GM23338 (cell line): ENCODE measurements at regions not wholly inside any gene's neighbourhood (a gene's known extent, or its start where the extent isn't known, plus 50 kb on each side); places are given as distances from the start of the nearest gene placed in this dataset.

Experiments
- ATAC-seq: fragments of 200-7000 bp; cut with Tn5 transposase; 3 replicates; pipeline ENCODE4 v1.9.1; 2020
- DNase-seq: peaks from one replicate; pipeline ENCODE4 v3.0.0-alpha.2; 2015; ENCODE audit warnings: low spot score
- H2AFZ ChIP-seq: fragments of 200-600 bp; sonication (generic); 2 replicates; pipeline ENCODE4 v1.8.0; 2016; ENCODE audit warnings: antibody characterized with exemption, mild to moderate bottlenecking, moderate library complexity
- H3F3A ChIP-seq: fragments of 200-600 bp; sonication (generic); replicated peaks from 2 replicates; pipeline ENCODE4 v1.8.0; 2017; ENCODE audit warnings: antibody characterized with exemption, mixed run types, low read depth
- H3K27ac ChIP-seq: fragments of 200-600 bp; sonication (generic); 2 replicates; pipeline ENCODE4 v1.6.1; 2016; ENCODE audit warnings: low read depth
- H3K27me3 ChIP-seq: fragments of 200-600 bp; sonication (generic); 2 replicates; pipeline ENCODE4 v1.8.0; 2016; ENCODE audit warnings: mild to moderate bottlenecking, mixed run types, moderate library complexity; ENCODE audit not compliant: insufficient read depth
- H3K36me3 ChIP-seq: fragments of 200-600 bp; sonication (generic); 2 replicates; pipeline ENCODE4 v1.8.0; 2016; ENCODE audit warnings: mild to moderate bottlenecking; ENCODE audit not compliant: insufficient read depth
- H3K4me1 ChIP-seq: fragments of 200-600 bp; sonication (generic); 2 replicates; pipeline ENCODE4 v1.8.0; 2016; ENCODE audit warnings: mild to moderate bottlenecking, moderate library complexity; ENCODE audit not compliant: insufficient read depth
- H3K4me2 ChIP-seq: fragments of 200-600 bp; sonication (generic); 2 replicates; pipeline ENCODE4 v1.7.1; 2017; ENCODE audit warnings: mixed run types
- H3K4me3 ChIP-seq: fragments of 200-600 bp; sonication (generic); 2 replicates; pipeline ENCODE4 v1.6.1; 2016; ENCODE audit warnings: mixed run types
- H3K79me2 ChIP-seq: fragments of 200-600 bp; sonication (generic); replicated peaks from 2 replicates; pipeline ENCODE4 v1.8.0; 2017; ENCODE audit warnings: mild to moderate bottlenecking; ENCODE audit not compliant: insufficient read depth
- H3K9me2 ChIP-seq: fragments of 200-600 bp; sonication (generic); 2 replicates; pipeline ENCODE4 v1.8.0; 2017; ENCODE audit not compliant: insufficient read depth
- H4K20me1 ChIP-seq: fragments of 200-600 bp; sonication (generic); replicated peaks from 2 replicates; pipeline ENCODE4 v1.8.0; 2017; ENCODE audit warnings: mild to moderate bottlenecking; ENCODE audit not compliant: insufficient read depth
- H3K27ac Mint-ChIP-seq: 2 replicates; pipeline ENCODE4 v1.8.0; 2020; ENCODE audit warnings: inconsistent platforms, mild to moderate bottlenecking, moderate library complexity, mixed read lengths
- H3K27me3 Mint-ChIP-seq: 3 replicates; pipeline ENCODE4 v1.8.0; 2022; ENCODE audit warnings: low read depth, mild to moderate bottlenecking, moderate library complexity, mixed read lengths, inconsistent platforms; ENCODE audit not compliant: insufficient read depth, poor library complexity
- H3K36me3 Mint-ChIP-seq: 3 replicates; pipeline ENCODE4 v1.8.0; 2021; ENCODE audit warnings: low read depth, mild to moderate bottlenecking, inconsistent platforms, moderate library complexity, mixed read lengths
- H3K4me1 Mint-ChIP-seq: 3 replicates; pipeline ENCODE4 v1.8.0; 2020; ENCODE audit warnings: mild to moderate bottlenecking, inconsistent platforms, mixed read lengths
- H3K4me3 Mint-ChIP-seq: 3 replicates; pipeline ENCODE4 v1.8.0; 2021; ENCODE audit warnings: moderate library complexity, mild to moderate bottlenecking, inconsistent platforms, mixed read lengths
- H3K9me3 Mint-ChIP-seq: 3 replicates; pipeline ENCODE4 v1.8.0; 2020; ENCODE audit warnings: moderate library complexity, mild to moderate bottlenecking, inconsistent platforms, mixed read lengths
- EZH2 ChIP-seq: fragments of 200-600 bp; sonication (generic); IDR thresholded peaks from one replicate; pipeline ENCODE4 v1.8.0; 2017; ENCODE audit warnings: antibody characterized with exemption, mild to moderate bottlenecking, low read depth; ENCODE audit not compliant: unreplicated experiment
- EZH2phosphoT487 ChIP-seq: fragments of 200-600 bp; sonication (generic); IDR thresholded peaks from one replicate; pipeline ENCODE4 v1.8.1; 2018; ENCODE audit warnings: antibody characterized with exemption; ENCODE audit not compliant: unreplicated experiment
- NANOG ChIP-seq: IDR thresholded peaks from 2 replicates; pipeline ENCODE4 v1.6.1; 2016; ENCODE audit warnings: antibody characterized with exemption, borderline replicate concordance
- POLR2AphosphoS5 ChIP-seq: IDR thresholded peaks from 2 replicates; pipeline ENCODE4 v1.6.1; 2016; ENCODE audit warnings: antibody characterized with exemption, low read depth
- STAT1 ChIP-seq: IDR thresholded peaks from one replicate; pipeline ENCODE4 v1.6.1; 2016; ENCODE audit warnings: antibody characterized with exemption; ENCODE audit not compliant: unreplicated experiment
- ZNF331 ChIP-seq: fragments of 250-450 bp; sonication (Bioruptor Pico); IDR thresholded peaks from 2 replicates; pipeline ENCODE4 v1.5.0; 2020; ENCODE audit warnings: low read depth, mild to moderate bottlenecking, moderate library complexity
- TF ChIP-seq, protein P1 (sequence below): fragments of 250-450 bp; sonication (Bioruptor Pico); IDR thresholded peaks from 2 replicates; pipeline ENCODE4 v1.5.0; 2020; ENCODE audit warnings: mild to moderate bottlenecking, moderate library complexity
- TF ChIP-seq, protein P2 (sequence below), 2 experiments: fragments of 200-600 bp in 1 of 2; sonication (generic) in 1 of 2; conservative IDR thresholded peaks; 2 replicates each; pipeline versions ENCODE4 v1.5.1 to v1.6.1; 2016 to 2017; ENCODE audit warnings: antibody characterized with exemption in 2 of 2, low read depth in 2 of 2, mild to moderate bottlenecking in 2 of 2, moderate library complexity in 1 of 2
- TF ChIP-seq, protein P3 (sequence below): IDR thresholded peaks from one replicate; pipeline ENCODE4 v1.6.1; 2018; ENCODE audit warnings: antibody characterized with exemption; ENCODE audit not compliant: unreplicated experiment
- TF ChIP-seq, protein P4 (sequence below): IDR thresholded peaks from 2 replicates; pipeline ENCODE4 v1.6.1; 2016; ENCODE audit warnings: antibody characterized with exemption

DNA sequence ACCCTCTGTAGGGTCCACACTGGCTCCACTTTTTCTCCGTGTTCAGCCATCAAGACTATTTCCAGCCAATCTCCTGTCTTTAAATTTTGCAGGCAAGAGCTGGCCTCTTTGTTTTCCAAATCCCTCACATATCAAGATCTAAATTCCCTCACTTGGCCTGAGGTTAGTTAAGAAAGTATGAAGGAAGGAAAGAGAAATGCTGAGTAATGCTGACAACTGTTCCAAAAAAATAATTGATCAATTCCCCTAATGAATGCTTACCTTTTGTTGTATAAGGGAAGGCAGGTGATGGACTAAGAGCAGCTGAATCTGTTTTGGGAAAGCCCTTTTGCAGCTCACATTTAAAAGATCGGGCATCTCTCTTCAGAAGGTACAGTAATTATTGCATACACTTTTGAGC, 105.1 kb upstream of the KCNJ16 start (continued):
- TF ChIP-seq, protein P1, sequence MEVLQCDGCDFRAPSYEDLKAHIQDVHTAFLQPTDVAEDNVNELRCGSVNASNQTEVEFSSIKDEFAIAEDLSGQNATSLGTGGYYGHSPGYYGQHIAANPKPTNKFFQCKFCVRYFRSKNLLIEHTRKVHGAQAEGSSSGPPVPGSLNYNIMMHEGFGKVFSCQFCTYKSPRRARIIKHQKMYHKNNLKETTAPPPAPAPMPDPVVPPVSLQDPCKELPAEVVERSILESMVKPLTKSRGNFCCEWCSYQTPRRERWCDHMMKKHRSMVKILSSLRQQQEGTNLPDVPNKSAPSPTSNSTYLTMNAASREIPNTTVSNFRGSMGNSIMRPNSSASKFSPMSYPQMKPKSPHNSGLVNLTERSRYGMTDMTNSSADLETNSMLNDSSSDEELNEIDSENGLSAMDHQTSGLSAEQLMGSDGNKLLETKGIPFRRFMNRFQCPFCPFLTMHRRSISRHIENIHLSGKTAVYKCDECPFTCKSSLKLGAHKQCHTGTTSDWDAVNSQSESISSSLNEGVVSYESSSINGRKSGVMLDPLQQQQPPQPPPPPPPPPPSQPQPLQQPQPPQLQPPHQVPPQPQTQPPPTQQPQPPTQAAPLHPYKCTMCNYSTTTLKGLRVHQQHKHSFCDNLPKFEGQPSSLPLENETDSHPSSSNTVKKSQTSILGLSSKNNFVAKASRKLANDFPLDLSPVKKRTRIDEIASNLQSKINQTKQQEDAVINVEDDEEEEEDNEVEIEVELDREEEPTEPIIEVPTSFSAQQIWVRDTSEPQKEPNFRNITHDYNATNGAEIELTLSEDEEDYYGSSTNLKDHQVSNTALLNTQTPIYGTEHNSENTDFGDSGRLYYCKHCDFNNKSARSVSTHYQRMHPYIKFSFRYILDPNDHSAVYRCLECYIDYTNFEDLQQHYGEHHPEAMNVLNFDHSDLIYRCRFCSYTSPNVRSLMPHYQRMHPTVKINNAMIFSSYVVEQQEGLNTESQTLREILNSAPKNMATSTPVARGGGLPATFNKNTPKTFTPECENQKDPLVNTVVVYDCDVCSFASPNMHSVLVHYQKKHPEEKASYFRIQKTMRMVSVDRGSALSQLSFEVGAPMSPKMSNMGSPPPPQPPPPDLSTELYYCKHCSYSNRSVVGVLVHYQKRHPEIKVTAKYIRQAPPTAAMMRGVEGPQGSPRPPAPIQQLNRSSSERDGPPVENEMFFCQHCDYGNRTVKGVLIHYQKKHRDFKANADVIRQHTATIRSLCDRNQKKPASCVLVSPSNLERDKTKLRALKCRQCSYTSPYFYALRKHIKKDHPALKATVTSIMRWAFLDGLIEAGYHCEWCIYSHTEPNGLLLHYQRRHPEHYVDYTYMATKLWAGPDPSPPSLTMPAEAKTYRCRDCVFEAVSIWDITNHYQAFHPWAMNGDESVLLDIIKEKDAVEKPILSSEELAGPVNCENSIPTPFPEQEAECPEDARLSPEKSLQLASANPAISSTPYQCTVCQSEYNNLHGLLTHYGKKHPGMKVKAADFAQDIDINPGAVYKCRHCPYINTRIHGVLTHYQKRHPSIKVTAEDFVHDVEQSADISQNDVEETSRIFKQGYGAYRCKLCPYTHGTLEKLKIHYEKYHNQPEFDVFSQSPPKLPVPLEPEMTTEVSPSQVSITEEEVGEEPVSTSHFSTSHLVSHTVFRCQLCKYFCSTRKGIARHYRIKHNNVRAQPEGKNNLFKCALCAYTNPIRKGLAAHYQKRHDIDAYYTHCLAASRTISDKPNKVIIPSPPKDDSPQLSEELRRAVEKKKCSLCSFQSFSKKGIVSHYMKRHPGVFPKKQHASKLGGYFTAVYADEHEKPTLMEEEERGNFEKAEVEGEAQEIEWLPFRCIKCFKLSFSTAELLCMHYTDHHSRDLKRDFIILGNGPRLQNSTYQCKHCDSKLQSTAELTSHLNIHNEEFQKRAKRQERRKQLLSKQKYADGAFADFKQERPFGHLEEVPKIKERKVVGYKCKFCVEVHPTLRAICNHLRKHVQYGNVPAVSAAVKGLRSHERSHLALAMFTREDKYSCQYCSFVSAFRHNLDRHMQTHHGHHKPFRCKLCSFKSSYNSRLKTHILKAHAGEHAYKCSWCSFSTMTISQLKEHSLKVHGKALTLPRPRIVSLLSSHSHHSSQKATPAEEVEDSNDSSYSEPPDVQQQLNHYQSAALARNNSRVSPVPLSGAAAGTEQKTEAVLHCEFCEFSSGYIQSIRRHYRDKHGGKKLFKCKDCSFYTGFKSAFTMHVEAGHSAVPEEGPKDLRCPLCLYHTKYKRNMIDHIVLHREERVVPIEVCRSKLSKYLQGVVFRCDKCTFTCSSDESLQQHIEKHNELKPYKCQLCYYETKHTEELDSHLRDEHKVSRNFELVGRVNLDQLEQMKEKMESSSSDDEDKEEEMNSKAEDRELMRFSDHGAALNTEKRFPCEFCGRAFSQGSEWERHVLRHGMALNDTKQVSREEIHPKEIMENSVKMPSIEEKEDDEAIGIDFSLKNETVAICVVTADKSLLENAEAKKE (CRISPR knock-in tag): no peak
- TF ChIP-seq, protein P2, sequence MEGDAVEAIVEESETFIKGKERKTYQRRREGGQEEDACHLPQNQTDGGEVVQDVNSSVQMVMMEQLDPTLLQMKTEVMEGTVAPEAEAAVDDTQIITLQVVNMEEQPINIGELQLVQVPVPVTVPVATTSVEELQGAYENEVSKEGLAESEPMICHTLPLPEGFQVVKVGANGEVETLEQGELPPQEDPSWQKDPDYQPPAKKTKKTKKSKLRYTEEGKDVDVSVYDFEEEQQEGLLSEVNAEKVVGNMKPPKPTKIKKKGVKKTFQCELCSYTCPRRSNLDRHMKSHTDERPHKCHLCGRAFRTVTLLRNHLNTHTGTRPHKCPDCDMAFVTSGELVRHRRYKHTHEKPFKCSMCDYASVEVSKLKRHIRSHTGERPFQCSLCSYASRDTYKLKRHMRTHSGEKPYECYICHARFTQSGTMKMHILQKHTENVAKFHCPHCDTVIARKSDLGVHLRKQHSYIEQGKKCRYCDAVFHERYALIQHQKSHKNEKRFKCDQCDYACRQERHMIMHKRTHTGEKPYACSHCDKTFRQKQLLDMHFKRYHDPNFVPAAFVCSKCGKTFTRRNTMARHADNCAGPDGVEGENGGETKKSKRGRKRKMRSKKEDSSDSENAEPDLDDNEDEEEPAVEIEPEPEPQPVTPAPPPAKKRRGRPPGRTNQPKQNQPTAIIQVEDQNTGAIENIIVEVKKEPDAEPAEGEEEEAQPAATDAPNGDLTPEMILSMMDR (conservative IDR thresholded peaks at IDR 0.05; ENCODE audit: low read depth in 2 of 2): no peak
- TF ChIP-seq STAT1 (no peak), ZNF331 (CRISPR knock-in tag) (no peak), EZH2 (no peak), NANOG (no peak)

DNA sequence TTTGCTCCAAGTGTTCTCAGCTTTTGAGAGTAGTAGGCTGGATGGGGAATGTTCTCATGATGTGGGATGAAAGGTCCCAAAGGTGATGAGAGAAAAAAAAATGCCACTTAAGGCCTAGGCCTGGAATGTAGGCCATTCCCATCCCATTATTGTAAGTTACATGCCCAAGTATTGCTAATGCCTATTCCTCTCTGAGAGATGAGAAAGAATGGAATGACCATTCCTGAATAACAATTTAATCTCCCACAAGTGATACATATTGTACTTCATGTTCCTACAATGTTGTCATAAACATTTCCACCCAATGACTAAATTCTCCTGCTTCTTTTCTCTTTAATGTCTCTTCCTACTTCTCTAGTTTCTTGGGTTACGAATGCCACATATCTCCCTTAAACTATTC, 102.8 kb upstream of the KCNJ16 start:
- Histone ChIP-seq H3K27me3 (no peaks in the 10 kb centered on the region), H3K4me2 (no peak overlapping the region), H3K9me2 (peaks cover 9% of the 10 kb centered on the region; the same call in 1 of the 2 replicates), H3K36me3 (no peaks in the 10 kb centered on the region), H2AFZ (no peak overlapping the region), H3F3A (no peaks in the 10 kb centered on the region), H3K4me3 (no peak overlapping the region), H3K79me2 (no peaks in the 10 kb centered on the region), H3K27ac (no peak overlapping the region), H4K20me1 (no peaks in the 10 kb centered on the region), H3K4me1 (no peaks in the 10 kb centered on the region)
- Mint-ChIP-seq H3K4me1 (no peaks in the 10 kb centered on the region), H3K36me3 (no peaks in the 10 kb centered on the region), H3K4me3 (no peak overlapping the region), H3K27me3 (no peaks in the 10 kb centered on the region), H3K9me3 (peaks cover 7% of the 10 kb centered on the region; the same call in 1 of the 3 replicates), H3K27ac (no peak overlapping the region)
- ATAC-seq: no peak
- DNase-seq: no peak
- TF ChIP-seq STAT1: no peak
- TF ChIP-seq NANOG: no peak
- TF ChIP-seq EZH2phosphoT487: no peak
- TF ChIP-seq, protein P3, sequence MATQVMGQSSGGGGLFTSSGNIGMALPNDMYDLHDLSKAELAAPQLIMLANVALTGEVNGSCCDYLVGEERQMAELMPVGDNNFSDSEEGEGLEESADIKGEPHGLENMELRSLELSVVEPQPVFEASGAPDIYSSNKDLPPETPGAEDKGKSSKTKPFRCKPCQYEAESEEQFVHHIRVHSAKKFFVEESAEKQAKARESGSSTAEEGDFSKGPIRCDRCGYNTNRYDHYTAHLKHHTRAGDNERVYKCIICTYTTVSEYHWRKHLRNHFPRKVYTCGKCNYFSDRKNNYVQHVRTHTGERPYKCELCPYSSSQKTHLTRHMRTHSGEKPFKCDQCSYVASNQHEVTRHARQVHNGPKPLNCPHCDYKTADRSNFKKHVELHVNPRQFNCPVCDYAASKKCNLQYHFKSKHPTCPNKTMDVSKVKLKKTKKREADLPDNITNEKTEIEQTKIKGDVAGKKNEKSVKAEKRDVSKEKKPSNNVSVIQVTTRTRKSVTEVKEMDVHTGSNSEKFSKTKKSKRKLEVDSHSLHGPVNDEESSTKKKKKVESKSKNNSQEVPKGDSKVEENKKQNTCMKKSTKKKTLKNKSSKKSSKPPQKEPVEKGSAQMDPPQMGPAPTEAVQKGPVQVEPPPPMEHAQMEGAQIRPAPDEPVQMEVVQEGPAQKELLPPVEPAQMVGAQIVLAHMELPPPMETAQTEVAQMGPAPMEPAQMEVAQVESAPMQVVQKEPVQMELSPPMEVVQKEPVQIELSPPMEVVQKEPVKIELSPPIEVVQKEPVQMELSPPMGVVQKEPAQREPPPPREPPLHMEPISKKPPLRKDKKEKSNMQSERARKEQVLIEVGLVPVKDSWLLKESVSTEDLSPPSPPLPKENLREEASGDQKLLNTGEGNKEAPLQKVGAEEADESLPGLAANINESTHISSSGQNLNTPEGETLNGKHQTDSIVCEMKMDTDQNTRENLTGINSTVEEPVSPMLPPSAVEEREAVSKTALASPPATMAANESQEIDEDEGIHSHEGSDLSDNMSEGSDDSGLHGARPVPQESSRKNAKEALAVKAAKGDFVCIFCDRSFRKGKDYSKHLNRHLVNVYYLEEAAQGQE: no peak
- TF ChIP-seq, protein P2 (conservative IDR thresholded peaks at IDR 0.05; ENCODE audit: low read depth in 2 of 2): no peak
- no peak for TF ChIP-seq POLR2AphosphoS5
- TF ChIP-seq, protein P4, sequence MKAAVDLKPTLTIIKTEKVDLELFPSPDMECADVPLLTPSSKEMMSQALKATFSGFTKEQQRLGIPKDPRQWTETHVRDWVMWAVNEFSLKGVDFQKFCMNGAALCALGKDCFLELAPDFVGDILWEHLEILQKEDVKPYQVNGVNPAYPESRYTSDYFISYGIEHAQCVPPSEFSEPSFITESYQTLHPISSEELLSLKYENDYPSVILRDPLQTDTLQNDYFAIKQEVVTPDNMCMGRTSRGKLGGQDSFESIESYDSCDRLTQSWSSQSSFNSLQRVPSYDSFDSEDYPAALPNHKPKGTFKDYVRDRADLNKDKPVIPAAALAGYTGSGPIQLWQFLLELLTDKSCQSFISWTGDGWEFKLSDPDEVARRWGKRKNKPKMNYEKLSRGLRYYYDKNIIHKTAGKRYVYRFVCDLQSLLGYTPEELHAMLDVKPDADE: no peak
